ENCODE measurements at regions not wholly inside any gene's neighbourhood (a gene's known extent, or its start where the extent isn't known, plus 50 kb on each side); places are given as distances from the start of the nearest gene placed in this dataset.

DNA sequence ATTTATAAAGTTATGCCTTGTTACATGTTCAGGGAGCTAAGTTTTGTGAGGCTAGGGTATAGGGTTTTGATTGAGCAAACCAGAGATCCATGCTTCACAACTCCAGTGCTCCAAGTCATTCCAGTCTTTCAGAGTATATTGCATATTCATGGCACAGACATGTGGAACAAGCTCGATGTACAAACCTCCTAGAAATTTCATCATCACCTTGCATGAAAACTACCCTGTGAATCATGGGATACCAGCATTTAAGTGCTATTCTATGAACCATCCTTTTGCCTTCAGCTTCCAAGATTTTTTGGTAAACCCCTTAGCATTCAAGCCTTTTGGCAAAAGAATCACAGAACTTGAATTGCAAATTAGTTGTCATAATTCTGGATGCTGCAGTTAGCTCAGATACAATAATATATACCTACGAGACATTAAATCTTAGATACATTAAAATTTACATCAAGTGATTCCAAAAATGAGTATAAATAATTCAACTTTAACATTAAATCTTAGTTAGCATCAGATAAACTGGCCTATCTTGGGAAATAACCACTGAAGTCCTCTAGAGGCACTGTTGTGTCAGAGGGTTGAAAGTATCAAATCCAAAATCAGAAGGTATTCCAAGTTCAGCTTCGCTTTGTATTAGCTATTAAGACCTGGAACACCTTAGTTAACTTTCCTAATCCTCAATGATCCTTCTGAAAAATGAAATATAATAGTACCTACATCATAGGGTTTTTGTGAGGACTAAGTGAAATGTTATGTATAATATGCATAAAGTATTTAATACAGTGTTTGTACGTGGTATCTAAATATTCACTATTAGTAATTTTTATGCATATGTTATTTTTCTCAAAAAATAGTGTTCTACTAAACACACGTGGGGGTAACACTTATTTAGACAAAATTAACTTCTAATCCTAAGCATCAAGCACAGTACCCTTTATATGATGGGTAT lies 55.5 kb upstream of the CABCOCO1 start:
- TF ChIP-seq, protein P1, sequence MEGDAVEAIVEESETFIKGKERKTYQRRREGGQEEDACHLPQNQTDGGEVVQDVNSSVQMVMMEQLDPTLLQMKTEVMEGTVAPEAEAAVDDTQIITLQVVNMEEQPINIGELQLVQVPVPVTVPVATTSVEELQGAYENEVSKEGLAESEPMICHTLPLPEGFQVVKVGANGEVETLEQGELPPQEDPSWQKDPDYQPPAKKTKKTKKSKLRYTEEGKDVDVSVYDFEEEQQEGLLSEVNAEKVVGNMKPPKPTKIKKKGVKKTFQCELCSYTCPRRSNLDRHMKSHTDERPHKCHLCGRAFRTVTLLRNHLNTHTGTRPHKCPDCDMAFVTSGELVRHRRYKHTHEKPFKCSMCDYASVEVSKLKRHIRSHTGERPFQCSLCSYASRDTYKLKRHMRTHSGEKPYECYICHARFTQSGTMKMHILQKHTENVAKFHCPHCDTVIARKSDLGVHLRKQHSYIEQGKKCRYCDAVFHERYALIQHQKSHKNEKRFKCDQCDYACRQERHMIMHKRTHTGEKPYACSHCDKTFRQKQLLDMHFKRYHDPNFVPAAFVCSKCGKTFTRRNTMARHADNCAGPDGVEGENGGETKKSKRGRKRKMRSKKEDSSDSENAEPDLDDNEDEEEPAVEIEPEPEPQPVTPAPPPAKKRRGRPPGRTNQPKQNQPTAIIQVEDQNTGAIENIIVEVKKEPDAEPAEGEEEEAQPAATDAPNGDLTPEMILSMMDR (IDR thresholded peaks at IDR 0.05) = peak in 4 of 5 experiments; percentile 22 to 43 (median 30)
- TF ChIP-seq EP300 (IDR thresholded peaks at IDR 0.05) (no peak), POLR2A (IDR thresholded peaks at IDR 0.05) (no peak)
